NCI-H1417 treated with DMSO at 0.1 percent for 48 hours (cell line): ENCODE measurements at regions not wholly inside any gene's neighbourhood (a gene's known extent, or its start where the extent isn't known, plus 50 kb on each side); places are given as distances from the start of the nearest gene placed in this dataset.

Experiments
- DNase-seq: peaks from one replicate; lab custom pipeline; 2025; lab: John Stamatoyannopoulos, UW

DNA sequence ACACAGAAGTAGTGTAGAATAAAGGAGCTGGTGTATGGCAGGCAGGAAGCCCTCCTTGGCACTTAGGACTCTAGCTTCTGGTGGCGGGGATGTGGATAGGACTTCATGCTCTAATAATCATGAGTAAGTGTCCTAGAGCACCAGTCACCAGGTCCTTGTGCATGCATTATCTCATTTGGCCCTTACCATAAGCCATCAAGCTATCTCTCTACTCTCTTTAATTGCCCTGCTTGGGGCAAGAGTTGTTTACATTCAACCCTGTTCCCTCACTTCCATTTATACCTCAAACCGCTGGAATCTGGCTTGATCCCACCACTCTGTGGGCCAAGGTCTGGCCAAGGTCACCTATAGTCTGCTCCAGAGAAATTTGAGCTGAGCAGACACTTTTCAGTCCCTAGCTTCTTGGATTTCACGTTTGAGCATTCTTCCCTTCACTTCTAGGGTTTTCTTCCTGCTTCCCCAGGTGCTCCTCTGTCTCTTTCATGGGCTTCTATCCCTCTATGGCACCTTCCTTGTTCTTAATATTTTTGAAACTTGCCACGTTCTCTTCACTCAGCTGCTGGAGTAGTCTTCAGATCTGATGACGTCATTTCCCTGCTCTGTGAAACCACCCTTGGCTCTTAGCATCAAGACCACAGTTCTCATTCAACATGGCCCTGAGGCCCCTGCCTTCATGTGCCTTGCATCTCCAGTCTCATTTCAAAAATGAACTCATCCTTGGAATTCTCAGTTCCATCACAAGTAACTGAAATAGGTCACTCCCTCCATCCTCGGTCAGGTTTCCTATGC lies 94.9 kb upstream of the GATA6 start:
- DNase-seq, result no peak

DNA sequence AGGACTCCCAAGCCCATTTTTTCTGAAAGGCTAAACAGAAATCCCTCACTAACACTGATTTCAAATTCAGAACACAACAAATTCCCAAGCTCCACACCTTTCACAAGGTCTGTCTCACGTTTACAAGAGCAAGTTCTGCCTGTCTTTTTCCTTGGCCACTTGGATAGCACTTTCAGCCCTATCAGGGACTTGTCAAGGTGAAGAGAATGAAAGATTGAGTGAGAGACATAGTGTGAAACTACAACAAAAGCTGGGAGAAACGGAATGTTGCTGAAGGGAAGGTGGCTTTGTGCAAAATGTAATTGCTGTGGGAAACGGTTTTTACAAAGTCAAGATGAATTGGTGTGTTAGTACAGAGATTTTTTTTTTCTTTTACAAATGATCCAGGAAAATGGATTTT lies 89.4 kb upstream of the GATA6 start:
- no peak for DNase-seq

DNA sequence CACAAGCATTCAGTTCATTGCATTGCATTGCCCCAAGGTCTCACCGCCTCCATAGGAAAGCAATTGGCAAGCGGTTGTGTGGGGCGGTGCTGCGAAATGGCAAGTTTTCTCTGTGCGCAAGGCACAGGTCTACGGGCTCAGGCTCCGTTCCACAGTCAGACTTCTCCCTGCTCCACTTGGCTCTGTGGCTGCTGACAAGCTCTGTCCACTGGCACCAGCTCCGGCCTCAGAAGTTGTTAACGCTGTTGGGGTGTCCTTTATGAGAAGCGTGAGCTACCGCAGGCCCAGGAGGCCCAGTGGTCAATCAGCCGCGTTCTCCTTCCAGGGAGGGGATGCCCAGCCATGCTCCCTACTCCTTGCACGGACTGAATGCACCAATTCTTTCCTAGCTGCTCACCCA lies 87.0 kb upstream of the GATA6 start:
- no peak for DNase-seq

DNA sequence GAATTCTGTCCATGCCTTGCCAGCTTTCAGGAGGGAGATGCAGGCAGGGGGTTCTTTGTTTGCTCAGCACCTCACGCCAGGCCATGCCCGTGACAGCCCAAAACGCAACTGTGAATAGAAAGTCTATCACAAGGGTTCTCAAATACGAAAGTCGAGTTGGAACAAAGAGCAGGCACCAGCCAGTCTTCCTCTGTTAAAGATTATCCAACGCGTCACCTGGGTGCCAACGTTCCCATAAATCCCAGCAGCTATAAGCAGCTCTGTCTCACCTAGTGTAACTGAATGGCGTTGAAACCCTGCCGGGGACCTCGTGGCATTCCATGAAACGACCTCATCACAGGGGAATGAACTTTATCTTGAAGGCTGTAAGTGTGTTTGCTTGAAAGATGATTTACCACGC lies 84.8 kb upstream of the GATA6 start:
- DNase-seq, result no peak

DNA sequence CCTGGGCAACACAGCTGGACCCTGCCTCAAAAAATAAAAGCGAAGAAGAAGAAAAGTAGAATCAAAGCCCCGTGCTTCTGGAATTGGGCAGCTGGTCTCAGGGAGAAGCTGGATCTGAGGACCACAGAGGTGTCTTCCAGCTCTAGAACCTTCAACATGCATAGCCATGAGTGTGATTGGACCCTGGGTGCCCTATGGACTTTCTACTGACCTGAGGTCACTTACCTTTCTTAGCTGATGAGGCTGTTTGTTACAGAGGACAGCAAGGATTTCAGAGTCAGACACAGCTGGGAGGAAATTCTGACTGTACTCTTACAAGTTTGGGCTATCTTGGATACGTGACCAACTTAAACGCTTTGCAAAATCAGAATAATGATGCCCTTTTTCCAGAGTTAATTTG lies 82.4 kb upstream of the GATA6 start:
- no peak for DNase-seq

DNA sequence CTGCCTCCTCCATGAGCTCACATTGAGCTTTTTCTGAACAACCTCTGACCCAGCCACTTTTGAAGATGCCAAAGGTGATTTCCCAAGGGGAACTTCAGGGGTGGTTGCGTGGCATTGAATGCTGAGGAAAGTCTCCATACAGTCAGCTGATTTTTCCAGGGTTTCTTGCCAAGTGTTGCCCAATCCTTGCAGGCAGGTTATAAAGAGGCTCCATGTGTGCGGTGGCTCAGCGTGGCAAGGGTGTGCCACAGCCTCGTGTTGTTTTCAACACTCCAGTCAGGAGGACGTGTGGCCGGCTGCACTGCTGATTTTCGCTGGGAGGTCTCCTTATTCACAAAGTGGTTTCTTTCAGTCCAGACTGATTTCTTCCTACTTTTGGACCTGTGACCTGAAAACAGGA lies 81.4 kb upstream of the GATA6 start:
- DNase-seq, result no peak

DNA sequence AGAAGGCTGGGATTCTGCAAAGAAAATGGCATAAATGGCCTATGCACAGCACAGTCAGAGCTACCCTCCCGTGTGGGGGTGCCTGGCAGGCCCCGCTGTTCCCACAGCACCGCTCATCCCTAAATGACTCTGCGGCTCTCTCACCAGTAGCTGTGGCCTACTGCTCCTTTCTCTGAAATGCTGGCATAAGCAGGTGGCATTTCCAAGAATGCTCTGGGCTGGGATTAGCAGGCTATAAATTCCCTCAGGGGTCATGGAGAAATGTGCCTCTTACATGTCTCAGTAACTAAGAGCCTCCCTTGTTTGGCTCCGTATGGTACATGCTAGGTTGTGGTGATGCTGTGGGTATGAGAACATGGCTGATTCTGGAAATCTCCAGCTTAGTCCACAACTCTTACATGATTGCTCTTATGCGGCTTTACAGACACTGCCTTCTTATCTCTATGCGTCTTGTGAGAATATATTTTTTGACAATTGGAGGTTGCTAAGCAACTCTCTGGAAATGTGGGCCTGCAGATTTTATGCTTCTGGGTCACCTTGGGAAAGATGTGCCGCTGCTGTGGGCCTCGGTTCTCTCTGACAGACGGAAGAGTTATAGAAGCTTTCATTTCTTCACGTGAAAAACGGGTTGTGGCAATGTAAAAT lies 80.3 kb upstream of the GATA6 start:
- no peak for DNase-seq

DNA sequence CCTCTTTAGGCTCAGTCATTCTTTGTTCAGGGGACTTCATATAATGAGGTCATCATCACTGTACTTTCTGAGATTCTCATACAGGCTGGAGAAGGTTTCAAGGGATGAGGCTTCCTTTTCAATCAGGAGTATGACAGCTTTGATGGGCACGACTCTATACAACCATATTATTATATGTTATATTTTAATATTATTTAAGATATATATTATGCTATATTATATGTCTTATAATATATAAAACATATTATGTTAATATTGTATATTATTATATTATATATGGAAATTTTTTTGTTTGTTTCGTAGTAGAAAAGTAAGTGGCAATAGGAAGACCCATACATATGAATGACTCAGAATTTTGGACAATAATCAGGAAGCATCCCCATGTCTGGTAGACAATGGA lies 78.0 kb upstream of the GATA6 start:
- DNase-seq, result no peak

DNA sequence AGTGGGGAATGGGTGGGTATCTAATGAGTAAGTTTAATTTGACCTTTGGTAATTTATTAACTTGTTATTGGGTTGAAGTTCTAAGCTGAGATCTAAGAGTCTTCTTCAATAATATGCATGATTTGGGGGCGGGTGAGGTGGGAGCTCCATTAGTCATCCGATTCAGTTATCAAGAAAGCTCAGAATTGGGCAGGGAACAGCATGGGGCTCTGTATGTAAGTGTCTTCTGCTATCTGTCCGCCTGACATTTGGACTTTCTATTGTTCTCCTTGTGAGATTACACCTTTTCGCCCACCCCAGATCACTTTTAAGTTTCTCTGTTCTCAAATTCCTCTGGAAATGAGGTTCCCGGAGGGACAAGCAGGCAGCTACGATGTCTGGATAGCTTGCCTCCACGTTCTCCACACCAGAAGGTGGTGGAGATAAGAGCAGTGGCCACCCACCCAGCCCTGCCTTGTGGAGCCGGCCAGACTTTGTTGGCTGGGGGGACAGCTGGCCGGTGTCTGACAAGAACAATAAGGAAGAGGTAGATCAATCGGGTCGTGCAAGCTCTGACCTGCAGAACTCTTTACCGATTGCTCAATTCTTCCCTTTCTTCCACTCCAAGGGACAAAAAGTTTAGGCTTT lies 75.5 kb upstream of the GATA6 start:
- DNase-seq, result no peak

DNA sequence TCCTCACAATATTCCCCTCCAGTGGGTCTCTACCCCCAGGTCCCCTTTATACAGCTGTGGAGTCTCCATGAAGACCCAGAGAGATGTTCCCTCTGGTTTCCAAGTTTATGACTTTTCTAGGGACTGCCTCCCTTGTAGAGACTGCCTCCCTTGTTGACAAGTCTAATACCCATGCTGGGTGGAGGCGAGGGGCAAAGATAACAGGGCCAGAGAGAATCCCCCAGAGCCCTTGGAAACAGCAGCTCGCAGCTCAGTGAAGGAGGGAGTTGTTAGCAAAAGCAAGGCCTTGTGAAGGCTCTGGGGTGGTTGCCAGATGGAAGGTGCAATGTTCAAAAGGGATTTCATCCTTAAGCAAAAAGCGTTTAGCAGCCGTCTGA lies 75.0 kb upstream of the GATA6 start:
- no peak for DNase-seq

DNA sequence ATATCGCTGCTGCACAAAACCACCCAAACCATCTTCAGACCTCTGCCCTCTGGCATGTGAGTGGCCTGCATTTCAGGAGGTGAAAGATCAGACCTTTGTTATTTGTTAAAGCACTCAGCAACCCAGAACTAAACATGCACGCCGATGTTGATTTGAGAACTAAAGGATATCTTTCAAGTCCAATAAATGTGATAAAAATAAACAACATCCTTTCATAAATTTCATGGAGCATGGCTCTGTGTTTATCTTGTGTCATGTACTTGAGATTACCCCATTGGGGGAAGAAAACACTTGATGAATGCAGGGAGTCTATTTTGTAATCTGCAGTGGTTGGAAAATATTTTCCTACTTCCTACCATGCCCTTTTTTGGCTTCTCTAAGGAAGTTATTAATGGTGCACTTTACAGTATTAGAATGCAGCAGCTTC lies 70.8 kb upstream of the GATA6 start:
- no peak for DNase-seq

DNA sequence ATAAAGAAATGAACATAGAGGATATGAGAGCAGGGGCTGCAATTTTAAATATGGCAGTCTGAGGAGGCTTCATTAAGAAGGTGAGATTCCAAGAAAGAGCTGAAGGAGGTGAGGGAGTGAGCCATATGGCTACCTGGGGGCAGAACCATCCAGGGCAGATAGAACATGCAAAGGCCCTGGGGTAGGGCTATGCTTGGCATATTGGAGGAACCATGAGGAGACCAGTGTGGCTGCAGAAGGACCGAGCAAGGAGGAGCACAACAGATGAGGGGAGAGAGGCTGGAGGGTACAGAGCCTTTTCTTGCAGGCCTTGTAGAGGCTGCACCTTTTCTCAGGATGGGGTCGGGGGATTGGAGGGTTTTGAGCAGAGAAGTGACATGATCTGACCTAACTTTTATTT lies 69.5 kb upstream of the GATA6 start:
- DNase-seq, result no peak

DNA sequence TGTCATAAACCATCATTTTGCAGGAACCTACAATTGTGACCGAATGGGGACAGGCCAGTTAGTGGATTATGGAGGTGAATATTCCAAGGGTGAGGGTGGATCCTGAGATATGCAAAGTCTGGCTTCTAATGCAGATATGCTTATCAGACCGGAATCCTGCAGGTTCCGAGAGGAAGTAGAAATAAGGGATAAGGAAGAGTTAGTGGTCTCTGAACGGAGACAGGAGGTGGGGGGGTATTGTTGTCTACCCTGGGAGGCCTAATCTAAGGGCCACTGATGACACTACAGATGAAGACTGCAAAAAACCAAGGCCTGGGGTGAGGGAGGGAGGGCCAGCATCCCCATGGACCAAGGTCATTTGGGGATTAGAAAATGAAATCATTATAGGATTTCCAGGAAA lies 67.7 kb upstream of the GATA6 start:
- no peak for DNase-seq

DNA sequence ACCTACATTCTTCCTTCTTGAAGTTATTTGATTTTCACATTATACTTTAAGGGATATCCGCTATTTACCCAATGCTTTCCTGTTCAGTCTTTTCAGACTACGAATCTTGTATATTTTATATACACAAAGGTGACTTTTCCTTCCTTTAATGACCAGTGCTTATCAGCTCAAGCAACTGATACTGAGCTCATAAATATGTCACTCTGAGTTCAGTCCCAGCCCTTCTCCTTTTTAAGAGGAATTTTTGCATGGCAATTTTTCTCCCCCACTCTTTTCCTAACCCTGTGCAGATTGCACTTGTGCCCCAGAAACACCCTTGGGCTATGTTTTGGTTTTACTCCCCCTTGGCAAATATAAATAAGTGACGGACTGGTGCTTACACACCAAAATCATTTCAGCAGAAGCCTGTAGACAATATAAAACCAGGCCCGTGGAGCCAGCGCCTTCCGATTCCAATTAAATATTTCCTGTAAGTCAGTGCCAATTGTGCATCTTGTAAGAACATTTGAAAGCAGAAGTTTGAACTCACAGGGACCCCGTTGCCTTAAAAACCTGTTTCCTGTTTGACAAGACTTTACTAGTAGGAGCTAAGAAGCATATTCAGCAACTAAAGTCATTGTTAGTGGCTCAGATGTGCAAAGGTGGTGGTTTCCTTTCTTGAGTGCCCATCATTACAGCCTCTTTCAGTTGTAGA lies 66.3 kb upstream of the GATA6 start:
- no peak for DNase-seq

DNA sequence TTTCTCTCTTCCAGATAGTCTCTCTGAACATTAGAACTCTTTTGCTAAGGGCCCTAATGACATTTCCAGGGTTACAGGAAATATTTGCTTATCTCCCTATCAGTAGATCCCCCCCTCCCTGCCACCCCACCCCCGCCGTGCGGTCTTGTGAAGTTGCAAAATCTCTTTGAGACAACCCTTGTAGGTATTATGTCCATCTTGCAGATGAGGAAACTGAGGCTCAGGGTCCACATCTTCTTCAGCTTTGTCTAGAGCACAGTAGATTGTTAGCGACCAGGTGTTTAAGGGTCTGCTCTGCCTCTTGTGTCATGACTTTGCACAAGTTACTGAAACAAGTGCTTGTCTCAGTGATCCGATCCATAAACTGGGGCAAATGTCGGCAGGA lies 65.8 kb upstream of the GATA6 start:
- DNase-seq, result no peak

DNA sequence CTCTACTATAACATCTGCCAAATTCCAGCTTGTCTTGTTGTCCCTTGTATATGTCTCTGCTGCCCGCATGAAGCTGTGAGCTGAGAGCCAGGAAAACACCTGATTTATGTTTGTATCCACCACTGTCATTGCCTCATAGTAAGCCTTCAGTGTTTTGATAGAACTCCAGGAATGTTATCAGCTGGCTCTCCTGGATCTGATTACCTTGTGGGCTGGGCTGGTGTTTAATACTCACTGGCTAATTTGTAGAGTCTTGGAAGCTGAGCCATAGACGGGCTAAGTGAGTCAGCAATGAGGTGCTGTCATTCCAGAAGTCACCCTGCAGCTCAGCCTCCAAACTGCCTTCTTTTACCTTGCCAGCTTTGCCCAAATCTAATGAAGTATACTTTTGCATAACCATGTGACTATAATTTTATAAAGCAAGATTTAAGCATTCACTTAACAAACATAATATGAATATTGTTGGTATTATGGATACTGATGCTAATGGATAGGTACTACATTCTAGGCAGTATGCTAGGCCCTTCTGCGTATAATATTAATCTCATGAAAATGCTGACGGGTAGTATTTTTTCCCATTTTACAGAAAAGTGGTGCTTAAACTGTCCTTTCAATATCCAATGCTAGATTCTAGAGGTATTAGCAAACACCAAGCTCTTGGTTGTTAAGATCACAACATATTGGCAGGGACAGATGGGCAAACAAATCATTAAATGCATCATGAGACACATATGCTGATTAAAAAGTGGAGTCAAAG lies 62.7 kb upstream of the GATA6 start:
- no peak for DNase-seq

DNA sequence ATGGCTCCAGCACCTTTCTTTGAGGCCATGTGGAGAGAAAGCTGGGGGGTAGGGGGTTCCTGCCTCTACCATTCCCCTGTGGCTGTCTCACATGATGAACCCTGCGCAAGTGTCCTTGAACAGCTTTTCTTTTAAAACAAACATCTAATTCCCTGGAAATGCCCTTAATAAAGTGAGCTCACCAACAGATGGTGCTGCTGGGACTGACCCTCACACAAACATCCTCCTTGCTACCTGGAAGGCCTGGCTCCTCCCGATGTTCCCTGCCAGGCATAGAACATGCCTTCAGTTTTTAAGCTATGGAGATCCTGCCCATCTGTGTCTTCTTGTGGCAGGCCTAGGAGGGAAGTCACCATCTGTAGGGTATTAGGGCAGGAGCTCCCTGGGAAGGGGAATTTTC lies 60.7 kb upstream of the GATA6 start:
- DNase-seq, result no peak

DNA sequence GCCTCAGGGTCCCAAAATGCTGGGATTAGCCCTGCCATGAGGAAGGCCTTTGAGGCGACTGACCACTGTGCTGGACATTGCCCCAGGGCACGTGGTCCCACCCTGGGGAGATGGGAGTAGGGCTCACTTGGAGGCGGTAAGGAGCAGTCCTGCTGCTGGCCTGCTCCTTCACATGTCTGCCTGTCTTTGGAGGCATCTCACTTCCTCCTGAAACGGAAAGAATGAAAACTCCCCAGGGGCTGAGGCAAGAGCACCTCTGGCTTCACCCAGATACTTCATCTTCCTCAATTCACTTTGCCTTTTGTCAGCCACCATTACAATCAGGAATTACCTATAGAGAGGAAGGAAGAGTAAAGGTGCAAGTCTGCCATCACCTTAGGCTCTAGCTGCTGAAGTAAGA lies 59.9 kb upstream of the GATA6 start:
- no peak for DNase-seq

DNA sequence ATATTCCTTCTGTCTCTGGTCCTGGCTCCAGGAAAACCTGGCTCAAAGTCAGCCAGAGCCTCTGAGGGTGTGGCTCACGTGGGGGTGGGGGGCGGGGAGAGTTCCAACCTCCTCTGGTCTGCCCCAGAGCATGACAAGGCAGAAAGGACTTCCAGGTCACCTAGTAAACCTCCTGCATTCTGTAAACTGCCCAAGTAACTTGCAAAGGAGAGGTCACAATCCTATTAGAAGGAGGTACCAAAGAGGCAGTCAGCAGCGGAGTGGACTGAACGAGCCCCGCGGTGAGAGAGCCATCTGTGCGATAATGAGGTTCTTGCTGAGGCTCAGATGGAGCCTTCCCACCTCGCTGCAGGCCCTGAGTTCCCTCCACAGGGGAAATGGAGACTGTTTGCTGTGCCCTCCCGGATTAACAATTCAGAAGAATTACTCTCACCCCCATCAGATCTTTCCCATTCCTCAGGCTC lies 58.9 kb upstream of the GATA6 start:
- no peak for DNase-seq

DNA sequence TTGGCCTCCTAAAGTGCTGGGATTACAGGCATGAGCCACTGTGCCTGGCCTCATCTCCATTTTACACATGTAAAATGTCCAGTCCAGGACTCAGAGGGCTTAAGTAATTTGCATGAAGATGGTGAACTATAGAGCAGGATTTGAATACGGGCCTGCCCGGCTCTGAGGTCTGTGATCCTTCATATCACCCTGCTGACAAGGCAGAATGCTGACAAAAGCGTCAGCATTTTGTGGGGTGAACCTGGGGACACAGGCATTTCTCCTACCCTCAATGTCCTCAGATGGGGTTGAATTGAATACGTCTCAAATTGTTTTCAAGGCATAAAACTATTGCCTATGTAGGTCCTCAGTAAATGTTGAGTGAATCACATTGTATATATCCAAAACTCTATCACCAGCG lies 57.2 kb upstream of the GATA6 start:
- DNase-seq, result no peak

DNA sequence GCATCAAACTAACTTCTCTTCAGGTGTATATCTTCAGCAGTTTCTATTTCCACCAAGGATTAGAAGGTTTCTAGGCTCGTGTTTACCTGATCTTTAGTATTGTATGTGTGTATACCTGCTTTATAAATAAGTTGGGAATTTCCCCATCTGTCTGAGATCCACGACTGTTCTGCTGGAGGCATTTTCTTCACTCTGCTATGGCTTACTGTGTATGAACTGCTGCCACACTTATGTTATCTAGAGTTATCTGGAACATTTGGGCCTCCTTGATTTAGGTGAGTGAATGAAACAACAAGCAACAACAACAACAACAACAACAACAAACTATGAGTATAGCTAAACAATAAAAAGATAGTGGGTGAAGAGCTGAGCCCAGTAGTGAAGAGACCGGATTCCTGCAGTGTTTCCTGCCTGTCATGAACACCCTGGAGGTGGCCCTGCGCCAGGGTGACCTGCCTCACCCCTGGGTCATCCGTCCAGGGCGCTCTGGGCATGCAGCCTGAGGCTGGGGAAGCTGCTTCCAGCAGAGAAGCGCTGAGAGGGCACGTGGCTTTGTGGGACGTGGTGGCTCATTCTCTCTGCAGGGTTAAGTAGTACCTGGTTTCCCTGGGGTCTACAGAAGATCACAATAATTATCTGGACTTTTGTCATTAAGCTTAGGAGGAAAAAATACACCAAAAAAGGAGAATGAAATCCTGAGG lies 56.1 kb upstream of the GATA6 start:
- DNase-seq, result no peak
